ENCODE measurements at regions not wholly inside any gene's neighbourhood (a gene's known extent, or its start where the extent isn't known, plus 50 kb on each side); places are given as distances from the start of the nearest gene placed in this dataset.

DNA sequence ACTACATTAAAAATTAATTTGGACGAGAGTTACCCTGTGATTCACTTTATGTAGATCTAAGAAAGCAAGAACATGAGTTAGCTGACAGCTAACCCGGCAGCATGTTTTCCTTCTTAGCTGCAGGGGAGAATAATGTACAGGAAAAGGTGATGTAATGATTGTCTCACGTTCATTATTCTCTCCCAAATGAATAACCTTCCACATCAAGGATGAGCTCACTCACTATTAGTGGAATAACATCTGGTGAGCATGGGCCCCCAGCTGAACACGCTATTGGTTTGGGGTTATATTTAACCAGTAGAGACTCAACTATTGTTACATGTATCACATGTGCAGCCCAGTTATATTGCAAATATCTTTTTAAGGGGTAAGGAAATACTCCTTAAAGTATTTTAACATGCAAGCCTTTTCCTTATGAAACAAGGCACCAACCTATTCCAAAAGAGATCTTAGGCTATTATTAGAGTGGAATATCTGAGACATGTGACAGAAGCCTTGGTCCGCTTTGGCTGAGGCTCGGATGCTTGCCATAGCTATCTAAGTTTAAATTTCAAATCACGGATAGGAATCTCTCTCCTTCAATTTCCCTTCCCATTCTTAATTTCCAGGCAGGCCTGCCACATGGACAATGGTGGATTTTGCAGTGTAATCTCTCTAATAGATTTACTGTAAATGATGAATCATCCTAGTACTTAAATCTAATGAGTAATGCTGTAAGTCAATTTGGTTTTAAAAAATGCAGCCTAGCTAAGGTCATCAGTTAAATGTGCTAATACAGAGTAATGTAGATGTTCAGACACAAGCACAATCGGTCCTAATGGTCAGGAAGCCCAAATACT is 99.0 kb upstream of the OTUD4 start:
- H2AFZ ChIP-seq: no peak overlapping the region
- H3K36me3 ChIP-seq (replicated peaks; ENCODE audit: insufficient read depth, low read depth): no peaks in the 10 kb centered on the region
- H3K27ac ChIP-seq: no peak overlapping the region
- 59% methylated on average over 8 of the region's 8 CpGs for WGBS (ENCODE audit: low lambda C conversion rate, missing lambda C conversion rate)
- peaks cover 20% of the 10 kb centered on the region for H3K4me1 ChIP-seq (ENCODE audit: insufficient read depth)
- H3K27me3 ChIP-seq: no peaks in the 10 kb centered on the region
- no peaks in the 10 kb centered on the region for H3K79me2 ChIP-seq
- DNase-seq (ENCODE audit: low spot score): no peak
- H3K9me3 ChIP-seq (ENCODE audit: low read depth): no peaks in the 10 kb centered on the region
- TF ChIP-seq EZH2 (IDR thresholded peaks at IDR 0.05; ENCODE audit: borderline replicate concordance) (no peak), CTCF (IDR thresholded peaks at IDR 0.05; ENCODE audit: poor library complexity) (no peak), EZH2phosphoT487 (IDR thresholded peaks at IDR 0.05; ENCODE audit: low read depth, severe bottlenecking, unreplicated experiment) (no peak)
- H4K20me1 ChIP-seq (ENCODE audit: insufficient read depth, poor library complexity, severe bottlenecking): no peaks in the 10 kb centered on the region
- H3K4me2 ChIP-seq: no peak overlapping the region
- no peak overlapping the region for H3K4me3 ChIP-seq
- no peaks in the 10 kb centered on the region for H3K9me2 ChIP-seq (replicated peaks; ENCODE audit: insufficient read depth)

DNA sequence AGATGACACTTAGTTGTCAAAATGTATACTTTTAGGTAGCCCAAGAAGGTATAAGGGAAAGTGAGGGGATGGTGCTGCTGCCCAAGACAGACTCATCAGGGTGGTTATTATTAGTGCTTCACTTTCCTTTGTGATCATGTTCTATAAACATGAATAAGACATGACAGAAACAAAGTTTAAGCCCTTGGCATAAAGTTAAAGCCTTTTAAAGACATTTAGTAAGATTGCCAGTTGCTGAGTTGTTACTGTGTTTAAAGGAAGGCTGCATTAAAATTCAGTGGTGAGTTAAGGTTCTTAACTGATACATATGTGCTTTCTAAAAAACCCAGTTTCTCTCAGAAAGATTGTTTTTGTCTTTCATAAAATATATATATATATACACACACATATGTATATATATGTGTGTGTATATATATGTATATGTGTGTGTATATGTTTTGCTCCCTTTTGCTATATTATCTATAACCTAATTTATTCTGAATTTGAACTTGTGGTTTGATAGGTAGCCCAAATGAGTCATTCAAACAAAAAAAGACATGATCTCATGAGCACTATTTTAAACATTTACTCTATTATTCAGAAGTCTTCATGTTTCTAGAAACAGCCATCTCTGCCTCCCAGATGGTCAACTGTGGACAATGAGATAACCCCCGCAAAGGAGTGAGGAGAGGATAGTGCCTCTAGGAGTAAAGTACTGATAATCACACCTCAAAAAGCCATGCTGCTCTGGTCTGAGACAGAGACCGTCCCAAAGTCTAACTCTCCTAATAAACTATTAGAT is 98.1 kb upstream of the OTUD4 start:
- Histone ChIP-seq H3K79me2 (no peaks in the 10 kb centered on the region), H3K27me3 (no peaks in the 10 kb centered on the region), H4K20me1 (ENCODE audit: insufficient read depth, poor library complexity, severe bottlenecking) (no peaks in the 10 kb centered on the region), H3K9me2 (replicated peaks; ENCODE audit: insufficient read depth) (no peaks in the 10 kb centered on the region), H3K27ac (no peak overlapping the region), H2AFZ (no peak overlapping the region), H3K4me2 (no peak overlapping the region), H3K9me3 (ENCODE audit: low read depth) (no peaks in the 10 kb centered on the region), H3K4me3 (no peak overlapping the region), H3K4me1 (ENCODE audit: insufficient read depth) (peaks cover 20% of the 10 kb centered on the region), H3K36me3 (replicated peaks; ENCODE audit: insufficient read depth, low read depth) (no peaks in the 10 kb centered on the region)
- 65% methylated on average over 2 of the region's 2 CpGs for WGBS (ENCODE audit: low lambda C conversion rate, missing lambda C conversion rate)
- TF ChIP-seq EZH2 (IDR thresholded peaks at IDR 0.05; ENCODE audit: borderline replicate concordance) (no peak), CTCF (IDR thresholded peaks at IDR 0.05; ENCODE audit: poor library complexity) (no peak), EZH2phosphoT487 (IDR thresholded peaks at IDR 0.05; ENCODE audit: low read depth, severe bottlenecking, unreplicated experiment) (no peak)
- no peak for DNase-seq (ENCODE audit: low spot score)

- Histone ChIP-seq H2AFZ (no peak overlapping the region), H4K20me1 (ENCODE audit: insufficient read depth, poor library complexity, severe bottlenecking) (no peaks in the 10 kb centered on the region), H3K36me3 (replicated peaks; ENCODE audit: insufficient read depth, low read depth) (no peaks in the 10 kb centered on the region), H3K9me3 (ENCODE audit: low read depth) (no peaks in the 10 kb centered on the region), H3K4me2 (no peak overlapping the region), H3K9me2 (replicated peaks; ENCODE audit: insufficient read depth) (no peaks in the 10 kb centered on the region), H3K4me1 (ENCODE audit: insufficient read depth) (peaks cover 20% of the 10 kb centered on the region), H3K79me2 (no peaks in the 10 kb centered on the region), H3K4me3 (no peak overlapping the region), H3K27me3 (no peaks in the 10 kb centered on the region), H3K27ac (no peak overlapping the region)
- 54% methylated on average over 1 of the region's 1 CpG for WGBS (ENCODE audit: low lambda C conversion rate, missing lambda C conversion rate)
- no peak for TF ChIP-seq CTCF (IDR thresholded peaks at IDR 0.05; ENCODE audit: poor library complexity)
- no peak for TF ChIP-seq EZH2 (IDR thresholded peaks at IDR 0.05; ENCODE audit: borderline replicate concordance)
- TF ChIP-seq EZH2phosphoT487 (IDR thresholded peaks at IDR 0.05; ENCODE audit: low read depth, severe bottlenecking, unreplicated experiment): no peak
- DNase-seq (ENCODE audit: low spot score): no peak
These were observed 96.6 kb upstream of the OTUD4 start for GRCh38 chr4:145277011-145277410.

Data from hepatocyte (in vitro differentiated cells).